Fibroblast of skin of abdomen (primary cell): ENCODE measurements at regions not wholly inside any gene's neighbourhood (a gene's known extent, or its start where the extent isn't known, plus 50 kb on each side); places are given as distances from the start of the nearest gene placed in this dataset.
"Not testable (repeated sequence)": the region's sequence is repeated elsewhere in the genome, so short reads cannot be mapped to it uniquely, and the experiment has no call there.

Source experiments
- DNase-seq: peaks from one replicate; pipeline ENCODE4 v3.0.0-alpha.2; 2013

- DNase-seq: no peak
These were observed 460.8 kb downstream of the DMAC1 start for GRCh38 chr9:7338586-7339281.

- no peak for DNase-seq
These were observed 463.1 kb downstream of the DMAC1 start for GRCh38 chr9:7336356-7337065.

- DNase-seq: peak; percentile 71
These were observed 465.9 kb downstream of the DMAC1 start for GRCh38 chr9:7333719-7334118.

- no peak for DNase-seq
These were observed 466.8 kb downstream of the DMAC1 start for GRCh38 chr9:7332780-7333179.

GRCh38 chr9:7328453-7328852 lies 471.1 kb downstream of the DMAC1 start:
- DNase-seq: no peak

GRCh38 chr9:7325995-7326394 lies 473.6 kb downstream of the DMAC1 start:
- no peak for DNase-seq

- DNase-seq: peak; percentile 35
These were observed 475.4 kb downstream of the DMAC1 start for GRCh38 chr9:7324152-7324598.

- no peak for DNase-seq
These were observed 478.7 kb downstream of the DMAC1 start for GRCh38 chr9:7320841-7321240.

- DNase-seq: peak; percentile 95
These were observed 479.4 kb downstream of the DMAC1 start for GRCh38 chr9:7320139-7320538.

GRCh38 chr9:7318920-7319319 lies 480.7 kb downstream of the DMAC1 start:
- no peak for DNase-seq

GRCh38 chr9:7316967-7317366 lies 482.6 kb downstream of the DMAC1 start:
- no peak for DNase-seq

GRCh38 chr9:7316166-7316795 lies 483.3 kb downstream of the DMAC1 start:
- peak; percentile 51 for DNase-seq

- DNase-seq: peak; percentile 72
These were observed 483.8 kb downstream of the DMAC1 start for GRCh38 chr9:7315746-7316145.

- DNase-seq: no peak
These were observed 484.5 kb downstream of the DMAC1 start for GRCh38 chr9:7315116-7315515.

- no peak for DNase-seq
These were observed 486.2 kb downstream of the DMAC1 start for GRCh38 chr9:7313389-7313788.

GRCh38 chr9:7309051-7309450 lies 490.5 kb downstream of the DMAC1 start:
- DNase-seq: not testable (repeated sequence)

- no peak for DNase-seq
These were observed 493.9 kb downstream of the DMAC1 start for GRCh38 chr9:7305677-7306076.

- no peak for DNase-seq
These were observed 495.0 kb downstream of the DMAC1 start for GRCh38 chr9:7304627-7304995.

- DNase-seq: no peak
These were observed 495.5 kb downstream of the DMAC1 start for GRCh38 chr9:7303907-7304626.

- DNase-seq: no peak
These were observed 499.1 kb downstream of the DMAC1 start for GRCh38 chr9:7300484-7300883.

GRCh38 chr9:7298123-7298522 lies 501.5 kb downstream of the DMAC1 start:
- DNase-seq: no peak

- DNase-seq: no peak
These were observed 502.1 kb downstream of the DMAC1 start for GRCh38 chr9:7297521-7297920.

- no peak for DNase-seq
These were observed 506.5 kb downstream of the DMAC1 start for GRCh38 chr9:7293091-7293490.
